ENCODE measurements at regions not wholly inside any gene's neighbourhood (a gene's known extent, or its start where the extent isn't known, plus 50 kb on each side); places are given as distances from the start of the nearest gene placed in this dataset.

GRCh38 chr18:10068766-10069567 is 155.2 kb downstream of the VAPA start (continued):
- TF ChIP-seq ZNF462 (CRISPR knock-in tag; IDR thresholded peaks at IDR 0.05) (no peak), POLR2AphosphoS5 (IDR thresholded peaks at IDR 0.05; ENCODE audit: low read depth) (no peak), JUNB (IDR thresholded peaks at IDR 0.05; ENCODE audit: unreplicated experiment) (no peak), ETS1 (IDR thresholded peaks at IDR 0.05) (no peak)

GRCh38 chr18:10070561-10071000 is 156.8 kb downstream of the VAPA start:
- Histone ChIP-seq H3K27me3 (ENCODE audit: insufficient read depth) (no peaks in the 10 kb centered on the region), H3K4me1 (ENCODE audit: insufficient read depth) (no peaks in the 10 kb centered on the region; the same call in 1 of the 2 replicates), H2AFZ (no peak overlapping the region), H3K4me3 (no peak overlapping the region), H3F3A (replicated peaks; ENCODE audit: low read depth) (no peaks in the 10 kb centered on the region), H3K27ac (ENCODE audit: low read depth) (no peak overlapping the region), H3K79me2 (replicated peaks; ENCODE audit: insufficient read depth) (no peaks in the 10 kb centered on the region), H3K36me3 (ENCODE audit: insufficient read depth) (no peaks in the 10 kb centered on the region), H3K9me2 (ENCODE audit: insufficient read depth) (peaks cover 6% of the 10 kb centered on the region; the same call in 1 of the 2 replicates), H4K20me1 (replicated peaks; ENCODE audit: insufficient read depth) (no peaks in the 10 kb centered on the region), H3K4me2 (no peak overlapping the region)
- Mint-ChIP-seq H3K27me3 (ENCODE audit: insufficient read depth, low read depth, poor library complexity) (peaks cover 5% of the 10 kb centered on the region), H3K4me1 (peaks cover 36% of the 10 kb centered on the region), H3K9me3 (no peaks in the 10 kb centered on the region), H3K36me3 (ENCODE audit: low read depth) (no peaks in the 10 kb centered on the region), H3K4me3 (no peak overlapping the region), H3K27ac (no peak overlapping the region)
- no peak for DNase-seq (ENCODE audit: low spot score)
- ATAC-seq, result no peak
- TF ChIP-seq POLR2AphosphoS5 (IDR thresholded peaks at IDR 0.05; ENCODE audit: low read depth) (no peak), REST (IDR thresholded peaks at IDR 0.05; ENCODE audit: unreplicated experiment) (no peak), ETS1 (IDR thresholded peaks at IDR 0.05) (no peak), ZNF331 (CRISPR knock-in tag; IDR thresholded peaks at IDR 0.05; ENCODE audit: low read depth) (no peak), EZH2 (IDR thresholded peaks at IDR 0.05; ENCODE audit: low read depth, unreplicated experiment) (no peak), STAT1 (IDR thresholded peaks at IDR 0.05; ENCODE audit: unreplicated experiment) (no peak), CTCF (conservative IDR thresholded peaks at IDR 0.05; ENCODE audit: low read depth in 2 of 2) (no peak), ZNF114 (CRISPR knock-in tag; IDR thresholded peaks at IDR 0.05) (no peak)
